NT2/D1 (cell line): ENCODE measurements at regions not wholly inside any gene's neighbourhood (a gene's known extent, or its start where the extent isn't known, plus 50 kb on each side); places are given as distances from the start of the nearest gene placed in this dataset.
"Not testable (repeated sequence)": the region's sequence is repeated elsewhere in the genome, so short reads cannot be mapped to it uniquely, and the experiment has no call there.

Source experiments
- DNase-seq: peaks from one replicate; pipeline ENCODE4 v3.0.0-alpha.2; 2011; ENCODE audit warnings: low read depth, low spot score
- H3K27me3 ChIP-seq: 2 replicates; pipeline ENCODE4 v1.6.0; 2011; ENCODE audit warnings: mild to moderate bottlenecking; ENCODE audit not compliant: insufficient read length, insufficient read depth
- H3K36me3 ChIP-seq: 2 replicates; pipeline ENCODE4 v1.6.1; 2011; ENCODE audit warnings: mild to moderate bottlenecking, low read length, mixed read lengths; ENCODE audit not compliant: insufficient read depth, insufficient read length
- H3K4me1 ChIP-seq: 2 replicates; pipeline ENCODE4 v1.5.1; 2011; ENCODE audit not compliant: insufficient read depth, insufficient read length
- H3K4me3 ChIP-seq: 2 replicates; pipeline ENCODE4 v1.5.1; 2011; ENCODE audit warnings: low read depth; ENCODE audit not compliant: insufficient read length
- H3K9ac ChIP-seq: 2 replicates; pipeline ENCODE4 v1.6.0; 2011; ENCODE audit warnings: low read depth; ENCODE audit not compliant: insufficient read length
- H3K9me3 ChIP-seq: 2 replicates; pipeline ENCODE4 v1.5.1; 2011; ENCODE audit warnings: mild to moderate bottlenecking, low read length; ENCODE audit not compliant: insufficient read depth
- SUZ12 ChIP-seq: IDR thresholded peaks from 2 replicates; pipeline ENCODE4 v1.6.1; 2011; ENCODE audit not compliant: insufficient read length, insufficient read depth; ENCODE audit errors: extremely low read depth
- YY1 ChIP-seq: IDR thresholded peaks from 2 replicates; pipeline ENCODE4 v1.6.1; 2011; ENCODE audit not compliant: insufficient read length, insufficient read depth
- ZNF274 ChIP-seq: IDR thresholded peaks from 2 replicates; pipeline ENCODE4 v1.6.1; 2011; ENCODE audit warnings: mild to moderate bottlenecking, low read depth, low read length

DNA sequence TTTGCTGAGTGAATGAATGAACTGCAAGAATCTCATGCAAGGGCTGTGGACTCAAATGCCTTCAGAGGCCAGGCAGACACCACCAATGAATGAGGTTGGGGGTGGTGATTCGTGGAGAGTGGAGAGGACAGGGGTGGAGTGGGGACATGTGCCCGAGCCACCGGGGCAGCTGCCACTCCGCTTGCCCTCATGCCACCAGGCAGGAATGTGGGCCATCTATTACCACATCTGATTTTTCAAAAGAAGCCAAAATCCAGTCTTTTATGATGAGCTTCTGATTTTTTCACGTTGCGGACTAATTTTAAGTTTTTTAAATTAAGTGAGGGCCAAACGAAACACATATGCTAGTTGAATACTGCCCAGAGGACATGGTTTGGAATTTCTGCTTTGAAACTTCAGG is 67.1 kb upstream of the SMURF2 start:
- Histone ChIP-seq H3K4me3 (no peak overlapping the region), H3K4me1 (no peaks in the 10 kb centered on the region), H3K36me3 (no peaks in the 10 kb centered on the region), H3K9me3 (no peaks in the 10 kb centered on the region), H3K9ac (no peak overlapping the region), H3K27me3 (no peaks in the 10 kb centered on the region)
- TF ChIP-seq YY1 (no peak), SUZ12 (no peak), ZNF274 (no peak)
- DNase-seq = no peak

DNA sequence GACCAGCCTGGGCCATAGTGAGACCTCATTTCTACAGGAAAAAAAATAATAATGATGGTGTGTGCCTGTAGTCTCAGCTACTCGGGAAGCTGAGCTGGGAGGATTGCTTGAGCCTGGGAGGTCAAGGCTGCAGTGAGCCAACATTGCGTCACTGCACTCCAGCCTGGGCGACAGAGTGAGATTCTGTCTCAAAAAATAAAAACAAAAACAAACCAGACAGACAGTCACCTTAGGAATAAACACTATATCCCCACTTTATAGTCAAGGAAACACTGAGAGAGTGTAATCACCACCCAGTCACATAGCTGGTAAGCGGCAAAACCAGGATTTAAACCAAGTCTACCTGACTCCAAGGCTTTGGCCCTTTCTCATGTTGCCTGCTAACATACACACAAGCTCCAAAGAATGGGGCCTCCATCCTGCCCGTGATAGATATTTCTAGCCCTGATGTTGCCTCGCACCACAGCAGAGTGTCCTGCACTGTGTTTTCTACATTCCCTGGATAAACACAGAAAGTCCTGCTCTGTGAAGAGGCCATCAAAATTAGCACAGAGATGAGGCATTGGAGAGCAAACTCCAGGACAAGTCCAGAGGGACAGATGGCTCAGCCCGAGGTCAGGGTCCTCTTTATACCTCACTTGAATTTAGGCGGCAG is 66.1 kb upstream of the SMURF2 start:
- Histone ChIP-seq H3K4me3 (no peak overlapping the region), H3K27me3 (no peaks in the 10 kb centered on the region), H3K9ac (no peak overlapping the region), H3K9me3 (no peaks in the 10 kb centered on the region), H3K36me3 (no peaks in the 10 kb centered on the region), H3K4me1 (no peaks in the 10 kb centered on the region)
- no peak for TF ChIP-seq SUZ12
- no peak for TF ChIP-seq YY1
- no peak for TF ChIP-seq ZNF274
- DNase-seq = no peak

DNA sequence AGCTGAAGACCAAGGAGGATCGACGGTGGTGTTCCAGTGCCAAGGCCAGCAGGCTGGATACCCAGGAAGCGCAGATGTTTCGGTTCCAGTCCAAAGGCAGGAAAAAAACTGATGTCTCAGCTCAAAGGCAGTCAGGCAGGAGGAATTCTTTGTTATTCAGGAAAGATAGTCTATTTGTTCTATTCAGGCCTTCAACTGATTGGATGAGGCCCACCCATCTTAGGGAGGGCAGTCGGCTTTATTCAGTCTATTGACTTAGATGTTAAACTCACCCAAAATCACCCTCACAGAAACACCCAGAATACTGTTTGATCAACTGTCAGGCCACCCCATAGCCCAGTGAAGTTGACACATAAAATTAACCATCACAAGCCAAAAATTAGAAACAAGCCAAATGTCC is 63.9 kb upstream of the SMURF2 start:
- not testable (repeated sequence) for H3K36me3 ChIP-seq, H3K9me3 ChIP-seq, DNase-seq, H3K27me3 ChIP-seq, H3K4me3 ChIP-seq, H3K9ac ChIP-seq, H3K4me1 ChIP-seq

DNA sequence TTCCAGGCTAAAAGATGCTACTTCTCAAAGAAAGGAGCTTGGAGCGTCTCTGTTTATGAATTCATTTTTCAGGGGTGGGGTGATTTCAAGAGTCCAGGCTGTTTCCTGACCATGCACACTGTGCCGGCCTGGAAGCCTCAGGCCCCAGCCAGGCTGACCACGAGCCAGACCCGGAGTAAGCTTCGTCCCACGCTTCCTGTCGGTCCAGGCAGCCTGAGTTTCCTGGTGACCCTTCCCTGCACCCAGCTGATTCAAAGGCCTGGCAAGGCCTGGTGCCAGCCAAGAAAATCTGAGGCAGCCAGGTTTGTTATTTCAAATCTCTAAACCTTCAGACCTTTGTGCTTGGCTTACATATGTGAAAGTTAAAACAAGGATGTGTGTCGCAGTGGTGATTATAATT is 62.1 kb upstream of the SMURF2 start:
- H3K4me1 ChIP-seq, H3K4me3 ChIP-seq, H3K9ac ChIP-seq, H3K36me3 ChIP-seq, DNase-seq, H3K27me3 ChIP-seq, H3K9me3 ChIP-seq: not testable (repeated sequence)

DNA sequence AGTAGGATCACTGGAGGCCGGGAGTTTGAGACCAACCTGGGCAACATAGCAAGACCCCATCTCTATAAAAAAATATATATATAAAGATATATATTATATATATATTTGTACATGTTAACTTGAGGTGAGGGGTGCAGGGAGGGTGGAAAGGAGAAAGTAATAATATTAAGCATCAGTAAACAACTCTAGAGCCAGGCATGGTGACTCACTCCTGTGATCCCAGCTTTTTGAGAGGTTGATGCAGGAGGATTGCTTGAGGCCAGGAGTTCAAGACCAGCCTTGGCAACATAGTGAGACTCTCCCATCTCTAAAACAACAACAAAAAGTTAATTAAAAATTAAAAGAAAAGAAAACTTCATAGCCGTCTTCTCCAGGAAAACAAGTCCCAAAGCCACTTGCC is 61.7 kb upstream of the SMURF2 start:
- H3K4me3 ChIP-seq = no peak overlapping the region
- no peaks in the 10 kb centered on the region for H3K27me3 ChIP-seq
- no peaks in the 10 kb centered on the region for H3K9me3 ChIP-seq
- H3K4me1 ChIP-seq = no peaks in the 10 kb centered on the region
- TF ChIP-seq YY1 = no peak
- no peak for TF ChIP-seq ZNF274
- TF ChIP-seq SUZ12 = no peak
- no peaks in the 10 kb centered on the region for H3K36me3 ChIP-seq
- no peak overlapping the region for H3K9ac ChIP-seq
- no peak for DNase-seq

DNA sequence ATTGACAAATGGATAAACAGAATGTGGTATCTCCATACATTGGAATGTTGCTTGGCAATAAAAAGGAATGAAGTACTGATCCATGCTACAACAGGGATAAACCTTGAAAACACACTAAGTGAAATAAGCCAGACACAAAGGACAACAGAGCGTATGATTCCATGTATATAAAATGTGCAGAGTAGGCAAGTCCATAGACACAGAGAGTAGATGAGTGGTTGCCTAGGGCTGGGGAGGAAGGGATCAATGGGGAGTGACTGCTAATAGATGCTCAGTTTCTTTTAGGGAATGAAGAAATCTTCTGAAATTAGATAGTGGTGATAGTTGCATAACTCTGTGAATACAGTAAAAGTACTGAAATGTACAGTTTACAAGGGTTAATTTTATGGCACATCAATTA is 59.4 kb upstream of the SMURF2 start:
- H3K4me1 ChIP-seq, H3K9me3 ChIP-seq, H3K9ac ChIP-seq, H3K27me3 ChIP-seq, H3K36me3 ChIP-seq, H3K4me3 ChIP-seq, DNase-seq: not testable (repeated sequence)

DNA sequence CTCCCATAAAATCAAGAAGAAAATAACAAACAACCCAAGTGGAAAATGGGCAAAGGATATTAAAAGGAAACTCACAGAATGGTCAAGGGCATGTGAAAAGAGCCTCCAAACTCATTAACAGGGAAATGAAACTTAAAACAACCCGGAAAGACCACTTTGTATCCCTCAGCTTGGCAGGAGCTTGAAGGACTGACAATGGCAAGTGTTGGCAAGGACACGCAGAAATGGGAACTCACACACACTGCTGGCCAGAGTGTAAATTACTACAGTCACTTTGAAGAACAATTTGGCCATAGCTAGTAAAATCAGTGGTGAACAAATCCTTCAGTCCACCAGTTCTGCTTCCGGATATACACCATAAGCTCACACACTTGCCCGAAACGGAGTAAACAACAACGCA is 58.1 kb upstream of the SMURF2 start:
- DNase-seq, H3K27me3 ChIP-seq, H3K9me3 ChIP-seq, H3K4me1 ChIP-seq, H3K4me3 ChIP-seq, H3K36me3 ChIP-seq, H3K9ac ChIP-seq: not testable (repeated sequence)

DNA sequence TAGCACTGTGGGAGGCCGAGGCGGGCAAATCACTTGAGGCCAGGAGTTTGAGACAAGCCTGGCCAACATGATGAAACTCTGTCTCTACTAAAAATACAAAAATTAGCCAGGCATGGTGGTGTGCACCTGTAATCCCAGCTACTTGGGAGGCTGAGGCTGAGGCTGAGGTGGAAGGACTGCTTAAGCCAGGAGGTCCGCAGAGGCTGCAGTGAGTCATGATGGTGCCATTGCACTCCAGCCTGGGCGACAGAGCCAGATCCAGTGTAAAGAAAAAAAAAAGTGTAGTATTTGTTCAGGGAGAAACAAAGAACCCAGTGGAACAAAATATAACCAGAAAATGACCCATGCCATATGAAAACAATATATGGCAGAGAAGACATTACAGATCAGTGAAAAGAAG is 57.4 kb upstream of the SMURF2 start:
- not testable (repeated sequence) for H3K4me3 ChIP-seq, H3K36me3 ChIP-seq, H3K9me3 ChIP-seq, H3K9ac ChIP-seq, H3K27me3 ChIP-seq, H3K4me1 ChIP-seq, DNase-seq

DNA sequence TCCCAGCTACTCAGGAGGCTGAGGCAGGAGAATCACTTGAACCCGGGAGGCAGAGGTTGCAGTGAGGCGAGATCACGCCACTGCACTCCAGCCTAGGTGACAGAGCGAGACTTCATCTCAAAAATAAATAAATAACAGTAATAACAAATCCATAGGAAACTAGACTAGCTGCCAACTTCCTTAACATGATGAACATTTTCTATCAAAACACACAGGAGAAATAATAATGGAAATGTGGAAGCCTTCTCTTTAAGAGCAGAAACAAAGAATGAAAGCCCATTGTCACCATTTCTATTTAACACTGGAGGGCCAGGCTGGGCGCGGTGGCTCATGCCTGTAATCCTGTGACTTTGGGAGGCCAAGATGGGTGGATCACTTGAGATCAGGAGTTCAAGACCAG is 56.7 kb upstream of the SMURF2 start:
- H3K36me3 ChIP-seq, H3K4me3 ChIP-seq, H3K27me3 ChIP-seq, DNase-seq, H3K9me3 ChIP-seq, H3K4me1 ChIP-seq, H3K9ac ChIP-seq: not testable (repeated sequence)
